HG03442 (cell line): ENCODE measurements at regions not wholly inside any gene's neighbourhood (a gene's known extent, or its start where the extent isn't known, plus 50 kb on each side); places are given as distances from the start of the nearest gene placed in this dataset.
"Not testable (repeated sequence)": the region's sequence is repeated elsewhere in the genome, so short reads cannot be mapped to it uniquely, and the experiment has no call there.

Experiments
- ATAC-seq: cut with Tn5 transposase; IDR thresholded peaks from one replicate; pipeline ENCODE4 v1.9.1; 2021; ENCODE audit warnings: mild to moderate bottlenecking, moderate library complexity; ENCODE audit not compliant: unreplicated experiment

DNA sequence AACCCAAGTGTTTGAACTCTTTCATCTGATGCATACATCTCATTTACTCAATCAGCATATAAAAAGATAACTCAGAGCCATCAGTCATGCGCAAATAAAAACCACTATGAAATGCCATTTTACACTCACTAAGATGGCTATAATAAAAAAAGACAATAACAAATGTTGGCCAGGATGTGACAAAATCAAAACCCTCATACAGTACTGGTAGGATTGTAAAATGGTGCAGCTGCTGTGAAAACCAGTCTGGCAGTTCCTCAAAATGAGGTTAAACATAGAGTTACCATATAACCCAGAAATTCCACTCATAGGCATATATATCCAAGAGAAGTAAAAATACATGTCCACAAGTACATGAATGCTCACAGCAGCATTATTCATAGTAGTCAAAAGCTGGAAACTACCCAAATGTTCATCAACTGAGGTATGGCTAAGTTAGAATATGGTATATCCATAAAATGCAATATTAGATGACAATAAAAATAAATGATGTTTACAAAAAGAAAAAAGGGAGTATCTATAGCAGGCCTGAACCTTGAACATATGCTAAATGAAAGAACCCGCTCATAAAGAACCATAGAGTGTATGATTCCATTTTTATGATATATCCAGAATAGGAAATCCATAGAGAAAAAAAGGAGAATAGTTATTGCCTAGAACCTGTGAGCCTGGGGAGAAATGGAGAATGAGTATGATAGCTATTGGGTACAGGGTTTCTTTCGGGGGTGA, 265.1 kb downstream of the SIPA1L2 start:
- ATAC-seq = no peak

DNA sequence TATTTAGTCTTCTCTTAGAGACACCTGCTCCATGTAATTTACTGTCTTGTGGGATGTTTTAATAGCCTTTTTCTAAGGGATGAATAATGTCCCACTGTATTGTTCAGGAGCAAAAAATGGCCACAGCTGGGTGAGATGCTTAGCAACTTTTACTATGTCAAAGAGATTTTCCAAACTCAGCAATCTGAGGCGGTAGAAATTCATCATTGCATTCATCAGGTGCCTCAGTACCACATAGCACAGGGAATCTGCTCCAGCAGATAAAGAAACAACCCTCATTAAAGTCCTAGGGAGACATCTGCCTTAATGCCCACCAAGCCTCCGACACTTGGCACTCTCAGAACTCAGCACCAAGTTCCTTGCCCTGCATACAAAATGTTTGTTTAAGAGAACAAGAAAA, 266.9 kb downstream of the SIPA1L2 start:
- no peak for ATAC-seq

DNA sequence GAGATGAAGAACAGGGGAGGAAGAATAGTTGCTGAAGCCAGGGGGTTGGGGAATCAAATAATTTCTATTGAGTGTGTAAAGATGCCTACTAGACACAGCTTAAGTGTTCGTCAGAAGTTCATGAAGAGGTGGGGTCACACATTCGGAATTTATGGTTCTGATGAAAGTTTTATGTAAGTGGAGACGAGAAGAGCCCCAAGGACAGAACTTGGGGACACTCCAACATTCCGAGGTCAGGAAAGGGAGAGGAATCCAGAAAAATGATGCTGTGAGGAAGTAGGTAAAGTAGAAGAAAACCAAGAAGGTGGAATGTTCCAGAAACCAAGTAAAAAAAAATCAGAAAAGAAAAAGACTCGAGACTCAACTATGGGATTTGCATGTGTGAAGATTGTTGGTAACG, 272.5 kb downstream of the SIPA1L2 start:
- ATAC-seq = no peak

DNA sequence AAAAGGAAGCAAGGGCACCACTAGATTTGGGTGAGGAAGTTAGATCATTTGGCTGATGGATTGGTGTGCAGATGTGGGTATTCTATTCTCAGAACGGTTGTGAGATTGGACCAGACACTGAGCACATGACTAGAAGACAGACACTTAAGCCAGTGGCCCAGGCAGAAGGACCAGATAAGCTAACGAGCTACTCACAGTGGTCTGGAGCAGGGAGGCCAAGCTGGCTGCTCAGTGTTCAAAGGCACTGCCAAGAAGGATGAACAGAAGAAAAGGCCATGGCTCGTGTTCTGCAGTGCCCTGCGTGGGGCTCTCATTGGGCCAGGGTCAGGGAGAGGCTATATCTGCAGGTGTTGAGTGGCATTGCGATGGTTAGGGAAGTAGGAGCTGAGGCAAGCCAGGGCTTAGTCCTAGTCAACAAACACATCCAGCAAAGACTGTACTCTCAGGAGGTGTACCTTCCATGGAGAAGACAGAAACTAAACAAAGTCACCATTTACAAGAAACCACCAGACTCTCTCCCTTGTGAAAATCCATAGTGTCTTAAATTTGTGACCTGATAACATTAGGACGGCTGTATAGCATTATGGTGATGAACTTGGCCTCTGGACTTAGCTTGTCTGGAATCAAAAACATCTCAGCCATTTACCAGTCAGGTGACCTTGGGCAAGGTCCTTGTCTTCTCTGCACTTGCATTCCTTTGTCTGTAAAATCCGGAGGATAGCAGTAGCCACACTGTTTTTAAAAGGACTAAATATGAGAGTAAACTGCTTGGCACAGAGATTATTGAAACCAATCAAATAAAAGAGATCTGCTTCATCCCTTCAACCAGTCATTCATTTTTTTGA, 274.5 kb downstream of the SIPA1L2 start:
- no peak for ATAC-seq

DNA sequence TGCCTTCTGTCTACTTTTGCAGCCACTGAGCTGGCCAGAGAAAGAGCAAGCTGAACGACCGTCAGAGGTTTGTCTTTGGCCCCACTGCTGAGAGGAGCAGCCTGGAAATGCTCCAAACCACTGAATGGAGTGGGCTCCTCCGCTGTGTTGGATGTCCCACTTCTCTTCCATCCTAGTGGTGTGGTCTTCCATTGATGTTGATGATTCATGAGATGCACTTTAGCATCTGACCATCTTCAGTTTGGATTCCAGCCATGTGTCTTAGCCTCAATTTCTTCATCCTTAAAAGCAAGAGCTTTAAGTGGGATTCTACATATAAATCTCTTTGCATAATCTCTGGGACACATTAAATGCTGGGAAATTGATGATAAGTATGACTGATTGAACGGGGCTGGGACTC, 276.9 kb downstream of the SIPA1L2 start:
- ATAC-seq = no peak

DNA sequence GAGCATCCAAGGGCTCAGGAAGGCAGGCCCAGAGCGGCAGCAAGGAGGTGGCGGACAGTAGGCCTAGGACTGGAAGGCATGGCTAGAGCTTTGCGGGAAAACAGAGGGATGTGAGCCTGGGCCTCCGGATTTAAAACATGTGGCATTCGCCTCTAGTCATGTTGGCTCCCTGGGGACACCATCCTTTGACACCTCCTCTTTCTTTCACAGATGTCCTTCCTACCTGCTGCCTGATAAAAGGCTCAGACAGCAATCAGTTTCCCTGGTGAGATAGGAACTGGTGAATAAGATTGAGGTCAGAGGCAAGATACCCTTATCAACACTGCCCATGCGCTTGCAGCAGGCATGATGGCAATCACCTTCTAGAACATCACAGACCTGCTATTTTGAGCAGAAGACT, 277.6 kb downstream of the SIPA1L2 start:
- ATAC-seq = no peak

DNA sequence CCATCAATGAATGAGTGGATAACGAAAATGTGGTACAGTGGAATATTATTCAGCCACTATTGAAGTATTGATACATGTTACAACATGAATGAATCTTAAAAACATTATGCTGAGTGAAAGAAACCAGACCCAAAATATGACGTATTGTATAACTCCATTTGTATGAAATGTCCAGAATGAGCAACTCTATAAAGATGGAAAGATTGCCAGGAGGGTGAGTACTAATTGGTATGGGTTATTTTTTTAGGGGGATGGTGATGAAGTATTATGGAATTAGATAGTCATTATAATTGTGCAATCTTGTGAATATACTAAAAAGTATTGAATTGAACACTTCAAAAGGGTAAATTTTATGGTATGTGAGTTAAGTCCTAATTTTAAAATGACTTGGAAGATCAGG, 278.6 kb downstream of the SIPA1L2 start:
- no peak for ATAC-seq

DNA sequence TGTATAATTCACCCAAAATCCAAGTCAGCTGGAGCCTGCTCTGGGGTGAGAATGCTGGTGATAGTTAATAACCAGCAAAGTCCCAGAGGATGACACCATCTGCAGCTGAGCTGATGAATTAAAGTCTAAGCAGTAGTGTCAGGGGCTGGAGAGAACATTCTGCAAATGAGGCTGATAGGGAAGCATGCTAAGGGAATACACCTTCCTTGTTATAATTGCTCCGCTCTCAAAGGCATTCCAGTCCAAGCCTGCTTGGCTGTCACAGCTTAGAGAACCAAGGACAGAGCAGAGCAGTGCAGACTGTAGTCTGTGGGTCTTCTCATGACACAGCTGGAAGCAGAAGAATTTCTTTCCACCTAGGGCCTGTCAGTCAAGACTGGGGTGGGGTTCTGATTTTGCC, 283.1 kb downstream of the SIPA1L2 start:
- ATAC-seq = no peak

DNA sequence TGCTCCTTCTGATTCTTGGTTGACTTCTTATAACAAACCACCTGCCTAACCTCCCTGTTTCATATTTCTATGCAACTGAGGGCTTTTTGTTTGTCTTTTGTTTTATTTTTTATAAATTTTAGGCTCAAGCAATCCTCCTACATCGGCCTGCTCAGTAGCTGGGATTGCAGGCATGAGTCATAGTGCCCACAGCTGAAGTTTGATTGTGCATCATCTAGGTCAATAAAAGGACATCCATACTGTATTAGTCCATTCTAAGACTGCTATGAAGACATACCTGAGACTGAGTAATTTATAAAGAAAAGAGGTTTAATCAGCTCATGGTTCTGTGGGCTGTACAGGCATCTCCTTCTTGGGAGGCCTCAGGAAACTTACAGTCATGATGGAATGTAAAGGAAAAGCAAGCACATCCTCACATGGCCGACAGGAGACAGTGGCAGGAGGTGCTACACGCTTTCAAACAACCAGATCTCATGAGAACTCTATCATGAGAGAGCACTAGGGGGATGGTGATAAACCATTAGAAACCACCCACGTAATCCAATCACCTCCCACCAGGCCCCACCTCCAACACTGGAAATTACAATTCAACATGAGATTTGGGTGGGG, 285.0 kb downstream of the SIPA1L2 start:
- no peak for ATAC-seq

DNA sequence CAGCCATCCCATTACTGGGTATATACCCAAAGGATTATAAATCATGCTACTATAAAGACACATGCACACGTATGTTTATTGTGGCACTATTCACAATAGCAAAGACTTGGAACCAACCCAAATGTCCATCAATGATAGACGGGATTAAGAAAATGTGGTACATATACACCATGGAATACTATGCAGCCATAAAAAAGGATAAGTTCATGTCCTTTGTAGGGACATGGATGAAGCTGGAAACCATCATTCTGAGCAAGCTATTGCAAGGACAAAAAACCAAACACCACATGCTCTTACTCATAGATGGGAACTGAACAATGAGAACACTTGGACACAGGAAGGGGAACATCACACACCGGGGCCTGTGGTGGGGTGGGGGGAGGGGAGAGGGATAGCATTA, 285.7 kb downstream of the SIPA1L2 start:
- not testable (repeated sequence) for ATAC-seq

DNA sequence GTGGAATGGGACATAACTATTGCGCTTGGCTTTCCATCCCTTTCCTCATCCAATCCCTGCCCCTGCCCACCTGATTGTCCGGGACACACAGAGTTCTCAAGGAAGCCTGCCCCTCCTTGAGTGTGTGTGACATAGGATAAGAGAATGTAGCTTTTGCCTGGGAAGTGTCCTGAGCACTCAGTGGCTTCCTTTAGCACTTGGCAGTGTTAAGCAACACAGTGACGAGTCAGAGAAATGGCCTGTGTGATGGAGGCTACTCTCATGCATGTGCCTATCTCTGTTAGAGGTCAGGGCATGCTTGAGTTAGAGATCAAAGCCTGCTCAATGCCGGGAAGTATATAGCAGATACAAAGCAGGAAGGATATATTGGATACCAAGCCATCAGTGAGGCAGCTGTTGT, 289.5 kb downstream of the SIPA1L2 start:
- ATAC-seq = no peak

DNA sequence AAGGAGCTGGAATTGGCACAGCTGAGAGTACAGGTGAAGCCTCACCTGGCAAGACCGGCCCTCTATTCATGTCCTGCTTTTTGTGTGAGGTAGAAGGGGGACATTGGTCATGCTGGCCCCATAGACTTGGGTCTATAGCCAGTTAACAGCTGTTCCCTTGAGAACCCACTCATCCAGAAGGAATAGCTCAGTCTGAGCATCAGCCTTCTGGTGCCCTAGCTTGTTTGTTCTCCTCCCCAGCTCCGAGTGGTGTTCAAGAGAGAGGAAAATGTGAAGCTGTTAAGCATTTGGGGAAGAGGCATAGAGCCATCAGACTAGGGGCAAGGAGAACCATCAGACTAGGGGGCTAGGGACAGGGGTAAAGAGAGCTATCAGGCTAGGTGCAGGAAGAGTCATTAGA, 290.9 kb downstream of the SIPA1L2 start:
- ATAC-seq = no peak

DNA sequence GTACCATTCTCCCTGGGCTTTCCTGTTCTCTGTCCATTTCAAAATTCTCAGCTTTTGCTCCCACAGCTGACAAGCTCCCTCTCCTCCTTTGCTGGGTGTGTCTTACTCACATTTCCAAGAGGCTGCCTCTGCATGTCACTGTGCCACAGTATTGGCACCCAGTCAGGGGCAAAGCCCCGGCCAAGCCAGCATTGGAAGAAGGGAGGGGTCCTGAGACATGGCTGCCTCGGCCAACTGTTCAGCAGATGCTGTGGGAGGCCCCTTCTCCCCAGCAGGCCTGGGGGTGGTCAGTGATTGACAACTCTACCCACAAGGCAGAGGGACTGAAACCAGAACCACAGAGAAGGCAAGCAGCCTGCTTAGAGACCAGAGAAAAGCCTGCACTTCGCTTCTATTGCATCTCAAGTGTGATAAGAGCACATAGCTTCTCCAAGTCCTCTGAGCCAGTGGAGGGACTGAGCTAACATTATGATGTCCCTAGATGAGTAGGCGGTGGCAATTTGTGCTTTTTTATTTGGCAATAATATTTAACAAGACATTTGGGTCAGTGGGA, 294.1 kb downstream of the SIPA1L2 start:
- ATAC-seq = no peak

DNA sequence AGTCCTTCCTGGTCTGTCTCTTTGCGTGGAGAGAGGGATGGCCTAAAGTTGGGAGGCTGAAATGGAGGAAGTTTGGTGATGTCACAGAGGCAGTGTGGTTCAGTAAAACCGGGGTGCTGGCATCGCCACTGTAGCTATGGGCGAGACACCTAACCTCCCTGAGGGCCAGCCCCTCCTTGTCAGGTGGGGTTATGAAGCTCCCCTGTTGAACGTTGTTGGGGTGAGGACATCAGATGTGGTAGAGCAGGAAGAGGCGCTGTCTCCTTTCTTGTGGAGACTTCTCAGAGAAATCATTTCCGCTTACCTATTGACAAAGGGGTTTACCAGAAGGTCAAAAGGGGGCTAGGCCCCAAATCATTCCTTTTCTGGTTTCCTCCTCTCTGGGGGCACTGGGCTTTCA, 294.7 kb downstream of the SIPA1L2 start:
- no peak for ATAC-seq

DNA sequence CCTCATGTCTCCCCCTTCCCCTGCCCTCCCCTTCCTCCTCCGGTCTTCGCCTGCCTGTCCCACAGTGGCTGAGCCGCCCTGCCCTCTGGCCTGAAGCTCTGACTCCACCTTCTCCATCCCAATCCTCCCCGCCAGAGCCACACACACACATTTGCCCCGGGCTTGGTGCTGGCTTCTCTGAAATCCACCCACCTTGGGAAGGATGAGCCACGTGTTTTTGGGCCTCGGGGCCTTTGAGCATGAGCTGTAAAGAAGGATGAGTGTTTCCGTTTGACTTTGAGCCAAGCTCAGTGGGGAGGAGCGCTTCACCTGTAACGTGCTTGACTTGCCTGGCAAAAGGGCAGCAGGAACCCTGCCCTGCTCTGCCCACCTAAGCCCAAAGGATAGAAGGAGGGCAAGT, 295.1 kb downstream of the SIPA1L2 start:
- no peak for ATAC-seq

DNA sequence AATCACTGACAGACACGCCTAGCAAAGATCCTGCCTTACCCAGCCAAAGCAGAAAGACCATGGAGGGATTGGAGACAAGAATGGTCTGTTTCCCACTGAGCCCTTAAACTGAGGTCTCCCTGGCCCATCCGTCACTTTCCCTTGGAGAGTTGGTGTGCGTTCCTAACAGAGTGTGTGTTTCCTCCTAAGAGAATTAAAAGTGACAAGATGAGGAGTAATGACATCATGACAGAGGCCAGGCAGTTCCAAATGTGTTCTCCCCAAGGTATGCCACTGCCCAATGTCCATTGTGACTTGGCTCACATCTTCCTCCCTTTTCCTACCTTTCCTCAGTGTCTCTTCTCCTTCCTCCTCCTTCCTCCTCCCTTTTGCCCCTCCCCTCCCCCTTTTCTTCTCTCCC, 295.7 kb downstream of the SIPA1L2 start:
- ATAC-seq = no peak

DNA sequence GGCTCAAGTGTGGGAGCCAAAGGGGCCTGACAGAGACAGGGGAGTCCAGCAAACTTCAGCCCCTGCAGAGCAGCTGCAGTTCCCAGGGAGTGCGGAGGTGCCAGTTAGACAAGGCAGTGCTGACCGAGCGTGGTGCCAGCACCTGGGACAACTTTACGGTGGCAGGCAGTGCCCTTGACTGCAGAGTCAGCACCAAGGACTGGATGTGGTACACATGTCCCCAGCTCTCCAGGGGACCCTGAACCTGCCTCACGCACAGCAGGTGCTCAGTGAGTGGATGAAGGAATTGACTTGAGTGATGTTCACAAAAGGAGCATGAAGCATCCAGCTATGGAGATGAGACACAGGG, 296.5 kb downstream of the SIPA1L2 start:
- no peak for ATAC-seq

DNA sequence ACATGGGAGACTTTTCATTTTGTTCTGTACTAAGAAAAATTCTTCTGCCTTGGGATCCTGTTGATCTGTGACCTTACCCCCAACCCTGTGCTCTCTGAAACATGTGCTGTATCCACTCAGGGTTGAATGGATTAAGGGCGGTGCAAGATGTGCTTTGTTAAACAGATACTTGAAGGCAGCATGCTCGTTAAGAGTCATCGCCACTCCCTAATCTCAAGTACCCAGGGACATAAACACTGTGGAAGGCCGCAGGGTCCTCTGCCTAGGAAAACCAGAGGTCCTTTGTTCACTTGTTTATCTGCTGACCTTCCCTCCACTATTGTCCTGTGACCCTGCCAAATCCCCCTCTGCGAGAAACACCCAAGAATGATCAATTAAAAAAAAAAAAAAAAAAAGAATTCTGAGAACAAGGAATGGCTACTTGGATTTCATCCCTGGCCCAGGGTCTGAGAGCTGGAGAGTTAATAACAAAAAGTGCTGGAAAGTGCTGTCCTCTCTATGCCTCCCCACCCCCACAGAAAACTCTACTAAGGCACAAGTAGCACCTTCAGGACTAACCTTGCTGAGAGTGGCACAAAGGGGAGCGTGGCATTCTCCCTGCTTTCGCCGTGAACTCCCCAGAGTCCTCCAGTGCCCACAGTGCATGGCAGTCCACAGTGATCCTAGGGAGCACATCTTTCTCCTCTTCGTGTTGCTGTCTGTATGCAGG, 297.1 kb downstream of the SIPA1L2 start:
- ATAC-seq = not testable (repeated sequence)

DNA sequence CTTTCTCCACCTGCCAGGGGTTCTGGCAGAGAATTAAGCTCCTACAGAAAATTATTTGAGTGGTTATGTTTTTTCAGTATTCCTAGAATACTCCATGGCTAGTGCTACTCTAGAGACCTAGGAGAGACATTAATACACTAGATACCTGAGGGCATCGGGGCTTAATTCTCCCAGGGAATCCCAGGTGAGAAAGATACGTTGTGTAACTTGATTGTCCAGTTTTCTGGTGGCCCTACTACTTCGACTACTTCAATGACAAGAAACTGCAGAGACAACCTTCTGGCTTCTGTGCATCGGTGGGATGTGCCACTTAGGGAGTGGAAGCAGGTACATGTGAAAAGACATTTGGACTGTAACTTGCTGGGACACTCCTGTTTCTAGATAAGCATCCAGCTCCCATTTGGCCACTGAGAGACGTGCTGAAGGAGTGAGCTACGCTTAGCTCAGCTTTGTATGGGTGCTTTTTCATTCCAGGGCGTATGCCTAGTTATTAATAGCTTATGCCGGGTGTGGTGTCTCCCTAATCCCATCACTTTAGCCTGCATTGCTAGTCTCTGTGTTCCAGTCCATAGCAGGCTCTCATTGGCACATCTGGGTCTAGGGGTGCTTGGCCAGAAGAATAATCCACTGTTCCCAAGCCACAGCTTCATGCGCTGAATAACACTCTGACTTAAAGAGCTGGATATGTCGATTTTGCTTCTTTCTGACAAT, 300.7 kb downstream of the SIPA1L2 start:
- ATAC-seq = no peak

DNA sequence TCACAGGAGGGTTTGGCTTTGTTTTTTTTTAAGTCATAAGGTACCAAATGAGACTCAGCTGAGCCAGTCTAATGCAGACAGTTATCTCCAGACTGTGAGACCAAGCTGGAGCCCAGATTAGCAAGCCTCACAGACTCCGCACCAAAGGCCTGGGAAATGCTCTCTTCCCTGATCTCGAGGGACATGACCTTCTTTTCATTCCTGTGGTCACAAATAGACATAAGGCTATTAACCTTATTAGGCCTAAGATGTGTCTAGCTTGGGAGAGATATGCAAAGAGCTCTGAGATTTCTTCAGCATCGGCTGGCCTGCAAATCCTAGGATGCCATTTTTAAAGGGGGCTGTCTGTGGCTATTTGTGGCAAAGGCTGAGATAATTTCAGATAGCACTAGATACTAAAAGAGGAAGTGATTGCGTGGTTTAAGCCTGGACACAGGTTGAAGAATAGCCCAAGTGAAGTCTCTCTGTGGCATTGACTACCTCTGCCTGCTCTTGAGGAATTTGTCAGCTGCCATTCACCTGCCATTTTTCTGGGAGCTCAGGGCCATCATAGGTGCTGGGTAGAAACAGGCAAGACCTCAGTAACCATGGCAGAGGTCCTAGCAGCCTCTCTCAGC, 301.3 kb downstream of the SIPA1L2 start:
- no peak for ATAC-seq
